SK-MEL-5 (cell line): ENCODE measurements at regions not wholly inside any gene's neighbourhood (a gene's known extent, or its start where the extent isn't known, plus 50 kb on each side); places are given as distances from the start of the nearest gene placed in this dataset.
"Not testable (repeated sequence)": the region's sequence is repeated elsewhere in the genome, so short reads cannot be mapped to it uniquely, and the experiment has no call there.

Source experiments
- DNase-seq: peaks from one replicate; pipeline ENCODE4 v3.0.0-alpha.2; 2016; ENCODE audit warnings: low read depth, low spot score
- in situ Hi-C: cut with HindIII; loops from 2 replicates; pipeline ENCODE4 v1.10.0; 2016; ENCODE audit warnings: low sequenced_read_pairs, high pct_unique_total_duplicates, low pct_unique_long_range_greater_than_20kb

GRCh38 chr15:20386198-20386597, 155.4 kb downstream of the GOLGA6L6 start:
- in situ Hi-C loops = no loop called here
- DNase-seq = no peak

- DNase-seq, in situ Hi-C loops: not testable (repeated sequence)
These were observed 161.4 kb downstream of the GOLGA6L6 start for GRCh38 chr15:20380199-20380598.

- in situ Hi-C loops = no loop called here
- DNase-seq = no peak
These were observed 164.7 kb downstream of the GOLGA6L6 start for GRCh38 chr15:20376872-20377271.

- DNase-seq, in situ Hi-C loops: not testable (repeated sequence)
These were observed 169.2 kb downstream of the GOLGA6L6 start for GRCh38 chr15:20372416-20372815.

GRCh38 chr15:20369500-20369899, 172.1 kb downstream of the GOLGA6L6 start:
- no peak for DNase-seq
- in situ Hi-C loops = no loop called here

- DNase-seq = no peak
- in situ Hi-C loops = no loop called here
These were observed 172.6 kb downstream of the GOLGA6L6 start for GRCh38 chr15:20368974-20369373.

GRCh38 chr15:20367093-20367492, 174.5 kb downstream of the GOLGA6L6 start:
- no peak for DNase-seq
- in situ Hi-C loops = no loop called here

GRCh38 chr15:20363591-20363990, 178.0 kb downstream of the GOLGA6L6 start:
- in situ Hi-C loops, DNase-seq: not testable (repeated sequence)

- no peak for DNase-seq
- in situ Hi-C loops = no loop called here
These were observed 180.5 kb downstream of the GOLGA6L6 start for GRCh38 chr15:20361091-20361490.

- DNase-seq = no peak
- in situ Hi-C loops = no loop called here
These were observed 182.7 kb downstream of the GOLGA6L6 start for GRCh38 chr15:20358779-20359414.

- in situ Hi-C loops = no loop called here
- DNase-seq = no peak
These were observed 183.4 kb downstream of the GOLGA6L6 start for GRCh38 chr15:20358066-20358778.

- no peak for DNase-seq
- in situ Hi-C loops = no loop called here
These were observed 184.0 kb downstream of the GOLGA6L6 start for GRCh38 chr15:20357481-20358065.

- no peak for DNase-seq
- in situ Hi-C loops = no loop called here
These were observed 184.6 kb downstream of the GOLGA6L6 start for GRCh38 chr15:20356911-20357480.

GRCh38 chr15:20356444-20356910, 185.1 kb downstream of the GOLGA6L6 start:
- in situ Hi-C loops = no loop called here
- DNase-seq = peak; percentile 72

- in situ Hi-C loops = no loop called here
- no peak for DNase-seq
These were observed 186.2 kb downstream of the GOLGA6L6 start for GRCh38 chr15:20355256-20355868.

GRCh38 chr15:20354884-20355223, 186.7 kb downstream of the GOLGA6L6 start:
- in situ Hi-C loops, DNase-seq: not testable (repeated sequence)

- in situ Hi-C loops = no loop called here
- no peak for DNase-seq
These were observed 187.4 kb downstream of the GOLGA6L6 start for GRCh38 chr15:20353966-20354883.
